AG04450 (cell line): ENCODE measurements at regions not wholly inside any gene's neighbourhood (a gene's known extent, or its start where the extent isn't known, plus 50 kb on each side); places are given as distances from the start of the nearest gene placed in this dataset.

Experiments used
- CTCF ChIA-PET: fragments of 300-600, 350-600 bp; formaldehyde crosslinking; extraction: SDS; loops from one replicate; lab custom pipeline; 2022; ENCODE audit warnings: antibody characterized with exemption, inconsistent platforms; lab: Charles Lee
- POLR2A ChIA-PET: fragments of 350-600 bp; formaldehyde crosslinking; extraction: SDS; loops from one replicate; lab custom pipeline; 2021; ENCODE audit warnings: antibody characterized with exemption, inconsistent platforms; lab: Yijun Ruan, JAX
- DNase-seq: peaks from one replicate; pipeline ENCODE4 v3.0.0-alpha.2; 2011; ENCODE audit warnings: low read depth, low spot score
- H3K27ac ChIP-seq: one replicate; pipeline ENCODE4 v1.5.1; 2012; ENCODE audit warnings: low read depth, low read length, control low read depth
- H3K27me3 ChIP-seq: one replicate; pipeline ENCODE4 v1.6.0; 2012; ENCODE audit warnings: low read length; ENCODE audit not compliant: control insufficient read depth, insufficient read depth
- H3K4me3 ChIP-seq: 2 replicates; pipeline ENCODE4 v1.5.1; 2011; ENCODE audit warnings: mild to moderate bottlenecking, low read depth, low read length, control low read depth
- H3K9me3 ChIP-seq: 2 replicates; pipeline ENCODE4 v1.5.1; 2012; ENCODE audit warnings: low read length; ENCODE audit not compliant: control insufficient read depth, insufficient read depth
- CTCF ChIP-seq: IDR thresholded peaks from 2 replicates; pipeline ENCODE4 v1.5.1; 2011; ENCODE audit warnings: low read depth, low read length, control low read depth, inconsistent platforms

- no peaks in the 10 kb centered on the region for H3K27me3 ChIP-seq
- no peak for DNase-seq
- CTCF ChIA-PET = no interaction called here
Measured at GRCh38 chr6:140061110-140062042, 686.9 kb upstream of the CITED2 start.

GRCh38 chr6:140059947-140060346 lies 685.5 kb upstream of the CITED2 start:
- Histone ChIP-seq H3K27ac (no peak overlapping the region), H3K4me3 (no peak overlapping the region), H3K9me3 (no peaks in the 10 kb centered on the region), H3K27me3 (no peaks in the 10 kb centered on the region)
- POLR2A ChIA-PET = no interaction called here
- no peak for TF ChIP-seq CTCF
- no peak for DNase-seq
- CTCF ChIA-PET = interaction anchor here (1.0 kb wide), 1 partner anchor 690 kb away, joined by 5 read pairs; no protein-coding TSS in a partner anchor

More at GRCh38 chr6:140061110-140062042, 686.9 kb upstream of the CITED2 start:
- Histone ChIP-seq H3K27ac (peak overlapping the region; percentile 84), H3K9me3 (no peaks in the 10 kb centered on the region), H3K4me3 (no peak overlapping the region)
- POLR2A ChIA-PET = no interaction called here
- TF ChIP-seq CTCF = no peak

GRCh38 chr6:140058863-140059262 lies 684.4 kb upstream of the CITED2 start:
- Histone ChIP-seq H3K27me3 (no peaks in the 10 kb centered on the region), H3K4me3 (no peak overlapping the region), H3K9me3 (no peaks in the 10 kb centered on the region), H3K27ac (no peak overlapping the region)
- no peak for TF ChIP-seq CTCF
- POLR2A ChIA-PET = interaction anchor here (0.7 kb wide), 1 partner anchor 1480 kb away, joined by 5 read pairs; no protein-coding TSS in a partner anchor
- no peak for DNase-seq
- CTCF ChIA-PET = interaction anchor here (1.0 kb wide), 1 partner anchor 689 kb away, joined by 5 read pairs; no protein-coding TSS in a partner anchor

- Histone ChIP-seq H3K27ac (no peak overlapping the region), H3K9me3 (no peaks in the 10 kb centered on the region), H3K27me3 (no peaks in the 10 kb centered on the region), H3K4me3 (no peak overlapping the region)
- CTCF ChIA-PET = interaction anchor here (0.6 to 2.3 kb wide), 11 partner anchors 7 to 1511 kb away, joined by 3 to 10 read pairs (median 3); no protein-coding TSS in a partner anchor
- TF ChIP-seq CTCF = peak; percentile 49
- POLR2A ChIA-PET = interaction anchor here (0.7 to 1.0 kb wide), 4 partner anchors 69 to 485 kb away, joined by 3 to 4 read pairs (median 3); no protein-coding TSS in a partner anchor
- no peak for DNase-seq
Measured at GRCh38 chr6:140052736-140053729, 678.6 kb upstream of the CITED2 start.
